Adipocyte (in vitro differentiated cells): ENCODE measurements at regions not wholly inside any gene's neighbourhood (a gene's known extent, or its start where the extent isn't known, plus 50 kb on each side); places are given as distances from the start of the nearest gene placed in this dataset.
A peak's percentile ranks its signal among the peaks of the same experiment; 100 is the strongest.
"Not testable (repeated sequence)": the region's sequence is repeated elsewhere in the genome, so short reads cannot be mapped to it uniquely, and the experiment has no call there.

Experiments used
- DNase-seq: peaks from one replicate; pipeline ENCODE4 v3.0.0-alpha.2; 2015; ENCODE audit warnings: low read depth
- H3K27me3 ChIP-seq: replicated peaks from 2 replicates; pipeline ENCODE4 v1.7.0; 2013; ENCODE audit warnings: mild to moderate bottlenecking, low read length, moderate library complexity; ENCODE audit not compliant: control insufficient read depth, insufficient read depth
- H3K36me3 ChIP-seq: 2 replicates; pipeline ENCODE4 v1.7.0; 2013; ENCODE audit warnings: low read length, mild to moderate bottlenecking, moderate library complexity; ENCODE audit not compliant: control insufficient read depth, insufficient read depth, severe bottlenecking
- H3K4me1 ChIP-seq: 2 replicates; pipeline ENCODE4 v1.7.0; 2013; ENCODE audit warnings: mild to moderate bottlenecking, low read length, moderate library complexity; ENCODE audit not compliant: control insufficient read depth, insufficient read depth
- H3K4me3 ChIP-seq: 2 replicates; pipeline ENCODE4 v1.7.0; 2013; ENCODE audit warnings: mild to moderate bottlenecking, low read length, moderate library complexity
- H3K9ac ChIP-seq: 2 replicates; pipeline ENCODE4 v1.7.0; 2013; ENCODE audit warnings: mild to moderate bottlenecking, low read length, moderate library complexity
- H3K9me3 ChIP-seq: 2 replicates; pipeline ENCODE4 v1.7.0; 2013; ENCODE audit warnings: mild to moderate bottlenecking, low read length, moderate library complexity; ENCODE audit not compliant: control insufficient read depth

DNA sequence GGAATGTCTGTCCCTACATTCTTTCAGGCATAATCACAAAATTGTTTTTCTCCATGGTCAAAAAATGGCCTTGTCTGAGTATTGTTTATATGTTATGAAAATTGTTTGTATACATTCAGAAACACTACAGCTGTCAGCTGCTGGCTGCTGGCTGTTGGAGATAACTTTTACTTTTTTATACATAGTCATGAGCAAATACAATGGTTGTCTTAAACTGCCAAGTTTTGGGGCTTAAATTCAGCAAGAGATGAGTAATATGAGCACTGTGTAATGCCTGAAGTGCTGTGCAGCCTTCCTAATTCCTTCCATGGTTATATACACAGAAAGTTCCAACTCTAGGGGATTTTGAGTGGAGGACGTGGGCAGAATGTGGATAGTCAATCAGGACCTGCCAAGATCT lies 168.9 kb upstream of the RMP24 start:
- H3K9me3 ChIP-seq = no peaks in the 10 kb centered on the region
- no peak overlapping the region for H3K9ac ChIP-seq
- peak; percentile 13 for DNase-seq
- H3K36me3 ChIP-seq = no peaks in the 10 kb centered on the region
- H3K27me3 ChIP-seq = peaks cover 4% of the 10 kb centered on the region
- no peaks in the 10 kb centered on the region for H3K4me1 ChIP-seq
- H3K4me3 ChIP-seq = no peak overlapping the region

DNA sequence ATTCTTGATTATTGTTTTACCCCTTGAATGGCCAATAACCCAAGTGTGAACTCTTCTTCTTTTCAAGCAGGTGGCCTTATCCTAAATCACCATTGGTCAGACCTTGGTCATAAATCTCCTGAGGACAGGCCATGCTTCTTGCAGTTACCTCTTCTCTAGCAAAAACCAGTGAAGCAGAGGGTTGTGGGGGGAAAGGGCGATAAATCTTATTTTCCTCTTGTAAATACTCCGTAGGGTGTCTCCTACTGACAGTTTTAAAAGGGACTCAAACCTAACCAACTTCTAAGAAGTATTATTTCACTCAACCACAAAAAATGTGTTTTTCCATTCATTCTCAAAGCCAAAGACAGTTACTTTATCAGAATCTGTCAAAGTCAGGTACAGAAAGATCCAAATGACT lies 168.1 kb upstream of the RMP24 start:
- H3K4me3 ChIP-seq = no peak overlapping the region
- H3K27me3 ChIP-seq = peaks cover 10% of the 10 kb centered on the region
- DNase-seq = no peak
- no peak overlapping the region for H3K9ac ChIP-seq
- H3K9me3 ChIP-seq = no peaks in the 10 kb centered on the region
- no peaks in the 10 kb centered on the region for H3K36me3 ChIP-seq
- H3K4me1 ChIP-seq = no peaks in the 10 kb centered on the region

DNA sequence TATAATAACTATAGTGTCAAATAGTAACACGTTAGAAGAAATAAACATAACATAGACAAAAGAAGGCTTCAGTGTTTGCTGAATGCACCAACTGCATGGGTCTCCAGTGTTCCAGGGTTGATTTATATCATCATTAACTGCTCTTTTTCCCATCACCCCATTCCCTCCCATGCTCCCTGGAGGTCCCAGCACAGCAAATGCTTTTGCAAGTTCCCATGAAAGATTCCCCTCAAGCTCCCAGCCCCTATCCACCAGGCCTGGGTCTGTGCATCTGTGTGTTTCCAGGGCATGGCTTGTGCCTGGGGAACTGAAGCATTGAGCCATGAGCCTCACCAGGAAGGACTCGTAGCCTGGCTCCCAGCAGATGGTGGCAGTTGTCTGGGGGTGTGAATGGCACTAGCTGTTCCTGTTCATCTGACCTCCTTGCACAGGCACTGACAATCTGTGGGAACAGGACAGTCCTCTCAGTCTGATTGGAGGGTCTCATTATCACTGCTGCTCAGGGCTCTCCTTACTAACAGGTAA lies 164.6 kb upstream of the RMP24 start:
- H3K9me3 ChIP-seq = no peaks in the 10 kb centered on the region
- no peak for DNase-seq
- H3K27me3 ChIP-seq = peaks cover 14% of the 10 kb centered on the region
- H3K9ac ChIP-seq = no peak overlapping the region
- H3K4me1 ChIP-seq = no peaks in the 10 kb centered on the region
- no peak overlapping the region for H3K4me3 ChIP-seq
- no peaks in the 10 kb centered on the region for H3K36me3 ChIP-seq

DNA sequence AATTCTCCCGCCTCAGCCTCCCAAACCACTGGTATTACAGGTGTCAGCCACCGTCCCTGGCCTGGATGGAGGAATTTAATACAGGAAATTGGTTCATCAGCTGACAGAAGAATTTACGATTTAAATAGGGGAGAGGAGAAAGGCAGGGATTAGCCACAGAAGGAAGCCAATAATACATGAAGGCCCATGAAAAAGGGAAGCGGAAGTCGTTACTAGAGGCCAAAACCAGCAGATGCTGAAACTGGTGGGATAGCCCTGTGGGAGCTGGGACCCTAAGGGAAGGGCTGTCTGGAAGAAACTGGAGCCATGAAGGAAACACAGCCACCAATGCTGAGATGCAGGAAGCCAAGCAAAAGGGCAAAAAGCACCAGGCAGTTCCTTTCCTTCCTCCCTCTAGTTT lies 163.7 kb upstream of the RMP24 start:
- DNase-seq = no peak
- H3K4me1 ChIP-seq = no peaks in the 10 kb centered on the region
- no peak overlapping the region for H3K4me3 ChIP-seq
- no peaks in the 10 kb centered on the region for H3K9me3 ChIP-seq
- H3K36me3 ChIP-seq = no peaks in the 10 kb centered on the region
- H3K27me3 ChIP-seq = peaks cover 14% of the 10 kb centered on the region
- no peak overlapping the region for H3K9ac ChIP-seq

DNA sequence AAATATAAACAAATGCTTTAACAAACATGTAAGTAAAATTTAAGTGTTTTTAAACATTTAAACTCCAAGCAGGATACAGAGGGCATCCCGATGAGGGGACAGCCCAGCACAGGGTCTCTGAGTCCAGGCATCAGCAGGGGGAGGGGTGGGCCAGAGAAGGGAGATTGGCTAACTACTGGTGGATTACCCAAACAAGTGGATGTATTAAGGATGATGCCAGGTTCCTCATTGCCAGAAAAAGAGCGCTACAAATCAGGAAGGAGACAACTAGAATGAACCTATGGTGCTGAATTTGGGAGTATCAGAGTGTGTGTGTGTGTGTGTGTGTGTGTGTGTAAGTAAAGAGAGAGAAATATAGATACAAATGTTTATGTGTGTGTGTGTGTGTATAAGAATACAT lies 162.0 kb upstream of the RMP24 start:
- Histone ChIP-seq H3K36me3 (no peaks in the 10 kb centered on the region), H3K4me3 (no peak overlapping the region), H3K9me3 (no peaks in the 10 kb centered on the region), H3K27me3 (peaks cover 14% of the 10 kb centered on the region), H3K9ac (no peak overlapping the region), H3K4me1 (no peaks in the 10 kb centered on the region)
- no peak for DNase-seq

DNA sequence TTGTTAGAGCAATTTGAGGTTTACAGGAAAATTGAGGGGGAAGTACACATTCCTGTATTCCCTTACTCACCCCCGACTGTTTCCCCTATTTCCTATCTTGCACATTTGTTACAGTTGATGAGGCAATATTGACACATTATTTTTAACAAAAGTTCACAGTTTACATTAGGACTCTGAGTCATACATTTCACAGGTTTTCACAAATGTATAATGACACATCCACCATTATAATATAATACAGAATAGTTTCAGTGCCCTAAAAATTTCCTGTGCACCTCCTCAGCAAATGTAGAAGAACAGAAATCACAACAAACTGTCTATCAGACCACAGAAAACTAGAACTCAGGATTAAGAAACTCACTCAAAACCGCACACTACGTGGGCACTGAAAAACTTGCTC lies 160.6 kb upstream of the RMP24 start:
- no peaks in the 10 kb centered on the region for H3K9me3 ChIP-seq
- no peaks in the 10 kb centered on the region for H3K4me1 ChIP-seq
- no peak overlapping the region for H3K4me3 ChIP-seq
- H3K36me3 ChIP-seq = no peaks in the 10 kb centered on the region
- DNase-seq = no peak
- H3K9ac ChIP-seq = no peak overlapping the region
- peaks cover 14% of the 10 kb centered on the region for H3K27me3 ChIP-seq

DNA sequence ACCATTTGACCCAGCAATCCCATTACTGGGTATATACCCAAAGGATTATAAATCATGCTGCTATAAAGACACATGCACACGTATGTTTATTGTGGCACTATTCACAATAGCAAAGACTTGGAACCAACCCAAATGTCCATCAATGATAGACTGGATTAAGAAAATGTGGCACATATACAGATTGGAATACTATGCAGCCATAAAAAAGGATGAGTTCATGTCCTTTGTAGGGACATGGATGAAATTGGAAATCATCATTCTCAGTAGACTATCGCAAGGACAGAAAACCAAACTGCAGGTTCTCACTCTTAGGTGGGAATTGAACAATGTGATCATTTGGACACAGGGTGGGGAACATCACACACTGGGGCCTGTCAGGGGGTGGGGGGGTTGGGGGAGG lies 157.5 kb upstream of the RMP24 start:
- H3K4me3 ChIP-seq, H3K4me1 ChIP-seq, H3K9ac ChIP-seq, DNase-seq, H3K9me3 ChIP-seq, H3K27me3 ChIP-seq, H3K36me3 ChIP-seq: not testable (repeated sequence)

DNA sequence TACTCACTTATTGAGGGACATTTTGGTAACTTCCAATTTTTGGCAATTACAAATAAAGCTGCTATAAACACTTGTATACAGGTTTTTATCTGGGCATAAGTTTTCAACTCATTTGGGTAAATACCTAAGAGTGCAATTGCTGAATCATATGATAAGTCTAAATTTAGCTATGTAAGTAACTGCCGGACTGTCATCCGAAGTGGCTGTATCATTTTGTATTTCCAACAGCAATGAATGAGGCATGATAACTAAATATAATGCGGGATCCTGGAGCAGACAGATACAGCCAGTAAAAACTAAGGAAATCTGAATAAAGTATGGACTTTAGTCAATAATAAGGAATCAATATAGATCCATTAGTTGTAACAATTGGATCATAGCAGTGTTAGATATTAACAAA lies 156.5 kb upstream of the RMP24 start:
- H3K36me3 ChIP-seq = no peaks in the 10 kb centered on the region
- H3K4me1 ChIP-seq = no peaks in the 10 kb centered on the region
- no peak for DNase-seq

DNA sequence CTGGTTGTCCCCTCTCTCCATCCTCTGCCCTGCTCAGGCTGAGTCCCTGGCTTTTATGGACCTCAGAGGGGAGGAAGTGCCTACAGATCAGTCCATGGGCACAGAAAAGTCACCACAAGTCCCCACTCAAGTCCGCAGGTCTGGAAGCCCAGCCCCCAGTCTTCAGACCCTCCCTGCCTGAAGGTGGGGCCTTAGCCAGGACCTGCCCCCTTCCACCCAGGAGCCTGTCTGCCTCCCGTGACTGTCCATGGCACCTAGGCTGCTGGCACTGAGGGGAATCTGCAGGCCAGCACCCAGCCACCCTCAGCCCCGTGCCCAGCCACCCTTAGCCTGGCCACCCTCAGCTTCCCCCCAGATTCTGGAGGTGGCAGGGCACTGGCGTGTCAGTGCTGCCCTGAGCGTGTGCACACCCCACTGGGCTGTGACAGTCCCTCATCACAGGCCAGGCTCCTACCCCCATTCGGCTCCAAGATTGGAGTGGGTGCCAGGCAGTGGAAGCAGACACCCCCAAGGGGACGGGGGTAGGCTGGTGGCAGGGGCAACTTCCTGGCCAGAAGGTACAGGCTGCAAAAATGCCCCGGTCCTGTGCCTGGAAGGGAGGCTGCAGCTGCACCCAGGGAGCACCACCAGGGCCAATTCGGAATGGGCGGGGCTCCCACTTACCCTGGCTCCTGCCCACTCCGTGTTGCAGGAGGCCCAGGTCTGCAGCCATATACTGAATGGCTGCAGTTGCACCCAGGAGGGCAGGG lies 154.7 kb upstream of the RMP24 start:
- H3K4me1 ChIP-seq = no peaks in the 10 kb centered on the region
- no peak overlapping the region for H3K4me3 ChIP-seq
- no peak overlapping the region for H3K9ac ChIP-seq
- no peak for DNase-seq
- H3K36me3 ChIP-seq = no peaks in the 10 kb centered on the region
- no peaks in the 10 kb centered on the region for H3K9me3 ChIP-seq
- peaks cover 8% of the 10 kb centered on the region for H3K27me3 ChIP-seq

More for the DNA sequence above, 156.5 kb upstream of the RMP24 start:
- Histone ChIP-seq H3K9ac (no peak overlapping the region), H3K9me3 (no peaks in the 10 kb centered on the region), H3K27me3 (peaks cover 8% of the 10 kb centered on the region), H3K4me3 (no peak overlapping the region)

DNA sequence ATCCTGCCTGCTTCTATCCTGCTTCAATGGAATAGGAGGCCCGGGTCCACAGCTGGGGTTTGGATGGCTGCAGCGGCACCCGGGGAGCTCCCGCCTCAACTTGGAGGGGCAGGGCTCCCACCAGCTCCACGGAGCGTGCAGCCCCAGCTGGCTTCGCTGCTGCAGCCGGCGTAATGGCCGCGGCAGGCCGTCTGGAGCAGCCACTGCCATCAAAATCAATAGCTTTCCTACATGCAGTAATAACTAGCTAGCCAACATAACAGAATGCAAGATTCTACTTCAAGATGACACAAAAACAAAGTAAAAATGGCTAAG lies 154.2 kb upstream of the RMP24 start:
- Histone ChIP-seq H3K9ac (no peak overlapping the region), H3K9me3 (no peaks in the 10 kb centered on the region), H3K4me3 (no peak overlapping the region), H3K36me3 (no peaks in the 10 kb centered on the region), H3K27me3 (peaks cover 8% of the 10 kb centered on the region), H3K4me1 (no peaks in the 10 kb centered on the region)
- no peak for DNase-seq

DNA sequence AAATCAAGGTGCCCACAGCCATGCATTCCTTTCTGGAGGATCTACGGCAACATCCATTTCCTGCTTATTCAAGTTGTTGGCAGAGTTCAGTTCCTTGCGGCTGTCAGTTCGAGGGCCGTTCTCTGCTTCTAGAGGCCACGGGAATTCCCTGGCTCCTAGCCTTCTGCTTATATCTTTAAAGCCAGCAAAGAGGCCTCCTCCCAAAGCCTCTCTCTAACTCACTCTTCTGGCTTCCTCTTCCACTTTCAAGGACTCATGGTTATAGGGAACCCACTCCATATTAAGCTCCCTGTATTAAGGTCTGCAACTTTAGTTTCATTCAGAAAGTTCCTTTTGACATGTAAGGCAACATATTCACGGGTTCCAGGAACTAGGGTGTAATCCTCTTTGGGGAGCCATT lies 150.1 kb upstream of the RMP24 start:
- H3K9ac ChIP-seq = no peak overlapping the region
- no peaks in the 10 kb centered on the region for H3K4me1 ChIP-seq
- peaks cover 8% of the 10 kb centered on the region for H3K27me3 ChIP-seq
- no peak for DNase-seq
- H3K36me3 ChIP-seq = no peaks in the 10 kb centered on the region
- no peak overlapping the region for H3K4me3 ChIP-seq
- no peaks in the 10 kb centered on the region for H3K9me3 ChIP-seq

DNA sequence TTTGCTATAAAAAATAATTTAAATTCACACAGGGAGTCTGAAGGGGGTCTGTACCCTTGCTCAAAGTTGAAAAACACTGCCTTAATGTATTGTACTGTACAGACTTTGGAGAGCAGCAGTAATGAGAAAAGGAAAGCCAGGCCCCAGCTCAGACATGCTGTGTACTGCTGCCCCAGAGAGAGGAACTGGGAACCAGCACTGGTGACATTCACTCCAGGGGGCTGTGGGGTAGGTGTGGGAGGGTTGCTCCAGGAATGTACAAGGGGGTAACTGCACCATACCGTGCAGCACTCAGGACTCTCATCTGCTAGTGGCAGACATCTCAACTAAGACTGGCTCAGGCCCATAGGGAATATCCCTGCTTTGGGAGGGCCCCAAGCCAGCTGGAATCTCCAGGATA lies 146.0 kb upstream of the RMP24 start:
- DNase-seq = no peak
- H3K4me1 ChIP-seq = no peaks in the 10 kb centered on the region
- no peak overlapping the region for H3K4me3 ChIP-seq
- H3K9ac ChIP-seq = no peak overlapping the region
- no peaks in the 10 kb centered on the region for H3K36me3 ChIP-seq
- H3K27me3 ChIP-seq = no peaks in the 10 kb centered on the region
- H3K9me3 ChIP-seq = no peaks in the 10 kb centered on the region
